ENCODE measurements at regions not wholly inside any gene's neighbourhood (a gene's known extent, or its start where the extent isn't known, plus 50 kb on each side); places are given as distances from the start of the nearest gene placed in this dataset.

DNA sequence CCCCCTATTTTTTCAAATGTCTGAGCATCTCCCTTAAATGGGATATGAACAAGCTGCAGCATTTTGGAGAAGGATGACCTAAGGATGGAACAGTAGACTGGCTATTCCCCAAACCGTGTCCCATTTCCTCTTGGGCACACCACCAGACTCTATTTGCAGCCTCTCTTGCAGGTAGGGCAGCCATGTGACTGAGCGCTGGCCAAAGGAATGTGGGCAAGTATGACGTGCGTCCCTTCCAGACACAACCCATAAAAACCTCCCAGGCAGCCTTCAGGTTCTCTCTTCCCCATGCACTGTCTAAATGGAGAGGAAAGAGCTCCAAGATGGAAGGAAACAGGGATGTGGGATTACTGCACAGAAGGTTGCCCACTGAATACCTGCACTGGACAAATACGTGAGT is 149.7 kb downstream of the CCT6B start:
- no peaks in the 10 kb centered on the region for H3K4me1 ChIP-seq
- H3K27me3 ChIP-seq (ENCODE audit: low read depth): peaks cover 48% of the 10 kb centered on the region
- DNase-seq: no peak
- H3K36me3 ChIP-seq: no peaks in the 10 kb centered on the region
- H3K27ac ChIP-seq (replicated peaks): no peak overlapping the region
- intact Hi-C loops (cut with micrococcal nuclease): no loop called here
- no peak overlapping the region for H3K4me3 ChIP-seq
- H3K9me3 ChIP-seq (replicated peaks): no peaks in the 10 kb centered on the region
- TF ChIP-seq, protein P1, sequence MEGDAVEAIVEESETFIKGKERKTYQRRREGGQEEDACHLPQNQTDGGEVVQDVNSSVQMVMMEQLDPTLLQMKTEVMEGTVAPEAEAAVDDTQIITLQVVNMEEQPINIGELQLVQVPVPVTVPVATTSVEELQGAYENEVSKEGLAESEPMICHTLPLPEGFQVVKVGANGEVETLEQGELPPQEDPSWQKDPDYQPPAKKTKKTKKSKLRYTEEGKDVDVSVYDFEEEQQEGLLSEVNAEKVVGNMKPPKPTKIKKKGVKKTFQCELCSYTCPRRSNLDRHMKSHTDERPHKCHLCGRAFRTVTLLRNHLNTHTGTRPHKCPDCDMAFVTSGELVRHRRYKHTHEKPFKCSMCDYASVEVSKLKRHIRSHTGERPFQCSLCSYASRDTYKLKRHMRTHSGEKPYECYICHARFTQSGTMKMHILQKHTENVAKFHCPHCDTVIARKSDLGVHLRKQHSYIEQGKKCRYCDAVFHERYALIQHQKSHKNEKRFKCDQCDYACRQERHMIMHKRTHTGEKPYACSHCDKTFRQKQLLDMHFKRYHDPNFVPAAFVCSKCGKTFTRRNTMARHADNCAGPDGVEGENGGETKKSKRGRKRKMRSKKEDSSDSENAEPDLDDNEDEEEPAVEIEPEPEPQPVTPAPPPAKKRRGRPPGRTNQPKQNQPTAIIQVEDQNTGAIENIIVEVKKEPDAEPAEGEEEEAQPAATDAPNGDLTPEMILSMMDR (IDR thresholded peaks at IDR 0.05; ENCODE audit: borderline replicate concordance): no peak

DNA sequence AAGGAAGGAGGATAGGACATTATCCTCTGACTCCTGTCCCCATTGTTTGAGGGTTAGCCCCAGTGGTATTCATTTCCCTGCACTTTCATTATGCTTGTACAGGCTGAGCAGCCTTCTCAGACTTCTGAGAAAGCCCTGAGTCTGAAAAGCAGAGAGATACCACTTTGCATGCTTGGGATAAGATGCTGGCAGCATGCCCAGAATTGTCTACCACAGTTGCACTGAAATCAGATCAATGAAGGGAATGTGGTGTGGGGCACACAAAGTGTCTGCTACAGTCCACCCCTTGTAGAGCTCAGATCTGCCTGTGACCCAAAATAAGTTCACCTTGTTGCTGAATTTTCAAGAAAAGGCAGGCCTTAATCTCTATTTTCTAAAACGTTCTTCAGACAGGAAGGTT is 160.6 kb downstream of the CCT6B start:
- TF ChIP-seq, protein P1 (IDR thresholded peaks at IDR 0.05; ENCODE audit: borderline replicate concordance): no peak
- Histone ChIP-seq H3K4me1 (no peaks in the 10 kb centered on the region), H3K9me3 (replicated peaks) (peaks cover 25% of the 10 kb centered on the region), H3K36me3 (no peaks in the 10 kb centered on the region), H3K27me3 (ENCODE audit: low read depth) (peaks cover 26% of the 10 kb centered on the region), H3K27ac (replicated peaks) (no peak overlapping the region), H3K4me3 (no peak overlapping the region)
- no peak for DNase-seq
- intact Hi-C loops (cut with micrococcal nuclease): no loop called here

DNA sequence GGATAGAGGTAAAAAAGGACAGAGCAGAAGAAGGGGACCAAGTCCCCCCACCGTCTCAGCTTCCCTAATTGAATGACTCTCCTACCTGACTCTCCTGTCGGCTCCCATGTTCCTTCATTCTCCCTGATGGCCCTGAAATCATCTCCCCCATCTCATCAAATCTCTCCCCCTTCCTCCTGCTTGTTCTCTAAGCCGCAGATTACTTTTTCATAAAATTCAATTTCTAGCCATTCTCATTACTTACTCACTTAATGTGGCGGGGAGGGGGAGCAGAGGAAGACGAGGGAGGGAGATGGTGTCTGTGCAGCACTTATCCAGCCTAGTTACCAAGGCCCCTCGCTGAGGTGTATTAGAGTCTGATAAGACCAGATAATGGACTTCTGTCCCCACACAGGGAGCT is 161.5 kb downstream of the CCT6B start:
- H3K27ac ChIP-seq (replicated peaks): no peak overlapping the region
- DNase-seq: no peak
- no peak overlapping the region for H3K4me3 ChIP-seq
- H3K27me3 ChIP-seq (ENCODE audit: low read depth): peaks cover 26% of the 10 kb centered on the region
- peaks cover 25% of the 10 kb centered on the region for H3K9me3 ChIP-seq (replicated peaks)
- no peaks in the 10 kb centered on the region for H3K36me3 ChIP-seq
- TF ChIP-seq, protein P1 (IDR thresholded peaks at IDR 0.05; ENCODE audit: borderline replicate concordance): no peak
- intact Hi-C loops (cut with micrococcal nuclease): no loop called here
- no peaks in the 10 kb centered on the region for H3K4me1 ChIP-seq

DNA sequence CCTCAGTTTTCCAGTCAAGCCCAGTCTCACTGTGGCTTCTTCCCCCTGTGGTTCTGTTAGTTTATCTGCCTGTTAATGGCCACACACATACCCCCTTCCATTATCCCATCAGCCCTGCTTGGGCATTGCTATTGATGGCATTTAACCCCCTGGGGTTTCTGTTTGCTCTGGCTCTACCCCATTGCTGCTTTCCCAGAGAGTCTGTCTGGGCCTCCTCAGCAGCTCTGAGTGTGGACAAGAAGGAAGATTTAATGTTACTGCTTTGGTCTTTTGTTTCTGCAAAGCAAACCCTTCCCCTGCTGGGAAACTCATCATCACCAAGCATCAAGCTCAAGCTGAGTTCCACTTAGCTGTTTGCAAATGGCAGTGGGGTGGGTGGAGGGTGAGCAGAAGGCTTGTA is 162.7 kb downstream of the CCT6B start:
- intact Hi-C loops (cut with micrococcal nuclease): no loop called here
- Histone ChIP-seq H3K4me1 (no peaks in the 10 kb centered on the region), H3K36me3 (no peaks in the 10 kb centered on the region), H3K9me3 (replicated peaks) (peaks cover 25% of the 10 kb centered on the region), H3K4me3 (no peak overlapping the region), H3K27ac (replicated peaks) (no peak overlapping the region), H3K27me3 (ENCODE audit: low read depth) (peaks cover 30% of the 10 kb centered on the region)
- DNase-seq: no peak
- TF ChIP-seq, protein P1 (IDR thresholded peaks at IDR 0.05; ENCODE audit: borderline replicate concordance): no peak

DNA sequence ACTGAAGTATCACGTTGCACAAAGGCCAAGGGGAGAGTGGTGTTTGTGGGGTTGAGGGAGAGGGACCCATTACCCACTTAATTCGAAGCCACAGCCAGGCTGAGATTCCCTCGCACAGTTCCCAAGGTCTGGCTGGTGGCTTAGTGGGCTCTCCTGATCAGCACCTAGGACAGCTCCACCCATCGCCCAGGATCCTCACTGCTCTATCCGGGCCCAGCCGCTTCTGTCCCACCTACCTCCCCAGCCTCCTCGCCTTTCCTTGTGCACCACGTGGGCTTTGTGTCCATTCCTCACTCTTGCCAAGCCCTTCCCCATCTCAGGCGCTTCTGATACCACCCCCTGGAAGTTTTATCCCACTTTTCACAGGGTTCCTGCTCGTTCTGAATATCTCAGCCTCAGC is 163.5 kb downstream of the CCT6B start:
- Histone ChIP-seq H3K4me3 (no peak overlapping the region), H3K27ac (replicated peaks) (no peak overlapping the region), H3K9me3 (replicated peaks) (peaks cover 25% of the 10 kb centered on the region), H3K36me3 (no peaks in the 10 kb centered on the region), H3K27me3 (ENCODE audit: low read depth) (peaks cover 39% of the 10 kb centered on the region), H3K4me1 (no peaks in the 10 kb centered on the region)
- no peak for DNase-seq
- TF ChIP-seq, protein P1 (IDR thresholded peaks at IDR 0.05; ENCODE audit: borderline replicate concordance): no peak
- intact Hi-C loops (cut with micrococcal nuclease): no loop called here
